GM12891 (cell line): ENCODE measurements at regions not wholly inside any gene's neighbourhood (a gene's known extent, or its start where the extent isn't known, plus 50 kb on each side); places are given as distances from the start of the nearest gene placed in this dataset.
A peak's percentile ranks its signal among the peaks of the same experiment; 100 is the strongest.

Experiments
- DNase-seq: peaks from one replicate; pipeline ENCODE4 v3.0.0; 2011; ENCODE audit warnings: low spot score; ENCODE audit not compliant: insufficient read length
- FAIRE-seq: peaks from 2 replicates; lab custom pipeline; 2011; peaks lifted over from hg19 to GRCh38; lab: Jason Lieb, UNC
- PAX5 ChIP-seq: IDR thresholded peaks from 2 replicates; pipeline ENCODE4 v1.6.1; 2011; ENCODE audit warnings: low read length, moderate library complexity, mild to moderate bottlenecking; ENCODE audit not compliant: insufficient read depth, severe bottlenecking
- POLR2A ChIP-seq: IDR thresholded peaks from 2 replicates; pipeline ENCODE4 v1.6.1; 2011; ENCODE audit warnings: low read depth, low read length, control low read depth
- POLR2AphosphoS5 ChIP-seq: IDR thresholded peaks from 2 replicates; pipeline ENCODE4 v1.6.1; 2011; ENCODE audit warnings: low read depth, low read length, control low read depth
- POU2F2 ChIP-seq: IDR thresholded peaks from 2 replicates; pipeline ENCODE4 v1.6.1; 2011; ENCODE audit warnings: low read depth, mild to moderate bottlenecking, control low read depth, low read length, moderate library complexity
- SPI1 ChIP-seq: IDR thresholded peaks from 2 replicates; pipeline ENCODE4 v1.6.1; 2011; ENCODE audit warnings: low read depth, low read length, control low read depth
- TAF1 ChIP-seq: IDR thresholded peaks from 2 replicates; pipeline ENCODE4 v1.6.1; 2011; ENCODE audit warnings: low read depth, low read length, control low read depth

- no peak for TF ChIP-seq POLR2A
- TF ChIP-seq POLR2AphosphoS5 = no peak
- no peak for TF ChIP-seq TAF1
- no peak for TF ChIP-seq POU2F2
- no peak for TF ChIP-seq SPI1
- no peak for FAIRE-seq
- DNase-seq = no peak
Measured at GRCh38 chr5:61596265-61596664, 264.2 kb downstream of the ZSWIM6 start.

GRCh38 chr5:61597684-61598083, 265.6 kb downstream of the ZSWIM6 start:
- no peak for TF ChIP-seq POU2F2
- no peak for TF ChIP-seq POLR2A
- TF ChIP-seq PAX5 = no peak
- TF ChIP-seq SPI1 = no peak
- no peak for TF ChIP-seq POLR2AphosphoS5
- TF ChIP-seq TAF1 = no peak
- FAIRE-seq (no peak), DNase-seq (no peak)

- DNase-seq = no peak
- TF ChIP-seq POLR2A = no peak
- no peak for TF ChIP-seq TAF1
- no peak for TF ChIP-seq SPI1
- TF ChIP-seq POU2F2 = no peak
- no peak for TF ChIP-seq POLR2AphosphoS5
- TF ChIP-seq PAX5 = no peak
- FAIRE-seq = no peak
Measured at GRCh38 chr5:61598126-61598525, 266.1 kb downstream of the ZSWIM6 start.

DNA sequence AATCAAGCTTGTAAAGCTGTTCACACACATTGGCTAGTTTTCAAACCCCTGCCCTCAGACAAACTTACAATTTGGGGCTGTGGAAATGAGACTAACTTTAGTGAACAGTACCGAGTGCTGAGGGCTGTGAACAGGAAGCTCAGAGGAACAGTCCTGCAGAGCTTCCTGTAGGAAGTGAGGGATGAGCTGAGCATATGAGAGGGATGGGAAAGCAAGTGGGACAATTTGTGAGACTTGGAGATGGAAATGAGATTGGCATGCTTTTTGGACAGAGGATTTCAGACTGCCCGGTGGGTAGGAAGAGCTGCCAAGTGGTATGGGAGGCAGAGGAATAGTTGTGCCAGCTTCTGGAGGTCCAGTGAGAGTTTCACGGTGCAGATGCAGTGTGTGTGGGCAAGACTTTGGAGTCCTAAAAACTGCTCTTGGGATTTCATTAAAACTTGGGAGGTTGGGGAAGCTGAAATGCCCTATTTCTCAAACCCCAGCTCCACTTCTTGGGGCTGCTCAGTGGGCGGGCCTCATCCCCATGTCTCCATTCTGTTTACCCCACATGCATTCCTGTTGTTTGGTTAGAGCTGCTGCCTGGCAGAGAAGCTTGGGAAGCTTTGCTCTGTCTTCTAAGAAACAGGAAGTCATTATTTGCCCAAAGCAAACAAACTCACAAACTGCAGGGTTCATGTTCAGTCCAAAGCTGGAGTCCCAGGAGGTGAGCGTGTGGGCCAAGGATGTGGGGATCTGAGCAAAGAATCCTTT, 267.5 kb downstream of the ZSWIM6 start:
- DNase-seq (no peak), FAIRE-seq (no peak)
- TF ChIP-seq POU2F2 = no peak
- 0 out of 2 replicates have a peak, but pooled peaks have one; percentile 7 for TF ChIP-seq SPI1

GRCh38 chr5:61600123-61600444, 268.0 kb downstream of the ZSWIM6 start:
- DNase-seq (no peak), FAIRE-seq (no peak)
- TF ChIP-seq POU2F2 = no peak
- no peak for TF ChIP-seq POLR2A

- FAIRE-seq (no peak), DNase-seq (no peak)
- no peak for TF ChIP-seq SPI1
- TF ChIP-seq TAF1 = no peak
- TF ChIP-seq POLR2A = no peak
- no peak for TF ChIP-seq PAX5
- no peak for TF ChIP-seq POLR2AphosphoS5
- TF ChIP-seq POU2F2 = no peak
Measured at GRCh38 chr5:61600945-61601511, 269.0 kb downstream of the ZSWIM6 start.

- TF ChIP-seq TAF1 (no peak), SPI1 (no peak), POLR2AphosphoS5 (no peak), POLR2A (no peak), POU2F2 (no peak), PAX5 (no peak)
- FAIRE-seq = no peak
- DNase-seq = no peak
Measured at GRCh38 chr5:61603211-61603908, 271.3 kb downstream of the ZSWIM6 start.

DNA sequence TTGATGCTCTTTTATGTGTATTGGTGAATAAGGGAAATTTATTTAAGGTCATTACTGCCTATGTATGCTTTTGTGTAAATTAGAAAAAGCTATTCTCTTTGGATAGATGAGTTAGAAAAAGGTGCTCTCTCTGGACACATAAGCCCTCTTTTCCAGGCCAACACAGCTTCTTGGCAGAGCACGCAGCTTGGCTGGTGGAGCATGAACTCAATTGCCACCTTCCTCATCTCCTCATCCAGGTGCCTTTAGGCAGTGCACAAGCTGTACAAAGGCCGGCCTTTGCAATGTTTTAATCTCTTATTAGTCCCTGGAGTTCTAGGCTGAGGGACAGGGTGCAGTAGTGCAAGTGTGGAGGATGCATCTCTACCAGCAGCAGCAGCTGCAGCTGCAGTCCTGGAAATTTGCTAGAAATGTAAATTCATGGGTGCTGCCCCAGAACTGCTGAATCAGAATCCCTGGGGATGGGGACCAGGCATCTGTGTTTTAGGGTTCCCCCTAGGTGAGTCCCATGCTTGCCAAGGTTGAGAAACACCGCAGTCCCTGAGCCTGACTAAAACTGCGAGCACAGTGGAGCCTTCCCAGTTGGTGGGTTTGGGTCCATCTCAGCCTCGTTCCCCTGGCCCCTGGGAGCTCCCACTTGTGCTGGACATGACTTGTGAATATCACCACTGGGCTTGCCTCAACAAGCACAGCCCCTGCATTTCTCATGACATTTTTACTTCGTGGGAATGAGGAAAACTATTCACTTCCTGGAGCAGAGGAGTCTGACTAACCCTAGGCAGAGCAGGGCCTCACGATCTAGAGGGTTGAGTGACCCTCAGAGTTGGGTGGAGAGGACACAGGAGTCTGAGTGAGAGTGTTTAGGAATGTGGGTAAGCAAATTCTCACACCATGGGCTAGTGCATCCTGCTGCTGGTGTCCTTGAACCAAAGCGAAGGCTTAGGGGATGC, 272.3 kb downstream of the ZSWIM6 start:
- TF ChIP-seq POU2F2 = no peak
- no peak for TF ChIP-seq SPI1
- no peak for TF ChIP-seq TAF1
- TF ChIP-seq PAX5 = no peak
- TF ChIP-seq POLR2AphosphoS5 = no peak
- TF ChIP-seq POLR2A = no peak
- FAIRE-seq (no peak), DNase-seq (no peak)
